ENCODE measurements at regions not wholly inside any gene's neighbourhood (a gene's known extent, or its start where the extent isn't known, plus 50 kb on each side); places are given as distances from the start of the nearest gene placed in this dataset.
"Not testable (repeated sequence)": the region's sequence is repeated elsewhere in the genome, so short reads cannot be mapped to it uniquely, and the experiment has no call there.

DNA sequence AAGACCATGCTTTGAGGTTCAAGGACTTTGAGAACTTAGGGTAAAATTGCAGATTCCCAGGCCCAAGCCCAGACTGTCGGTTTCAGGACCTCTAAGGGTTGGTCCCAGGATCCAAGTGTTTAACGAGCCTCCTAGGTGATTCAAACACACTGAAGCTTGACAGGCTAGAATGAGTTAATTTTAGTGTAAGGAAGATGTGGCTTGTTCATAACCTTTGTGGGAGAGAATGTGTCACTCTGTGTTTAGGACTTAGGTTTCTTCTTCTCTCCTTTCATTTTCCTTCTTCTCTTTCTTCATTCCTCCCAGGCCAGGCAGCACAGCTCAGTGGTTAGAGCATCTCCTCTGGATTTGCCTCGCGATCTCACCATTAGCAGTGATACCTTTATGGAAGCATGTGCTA is 104.8 kb upstream of the KCNG1 start:
- TF ChIP-seq, protein P1, sequence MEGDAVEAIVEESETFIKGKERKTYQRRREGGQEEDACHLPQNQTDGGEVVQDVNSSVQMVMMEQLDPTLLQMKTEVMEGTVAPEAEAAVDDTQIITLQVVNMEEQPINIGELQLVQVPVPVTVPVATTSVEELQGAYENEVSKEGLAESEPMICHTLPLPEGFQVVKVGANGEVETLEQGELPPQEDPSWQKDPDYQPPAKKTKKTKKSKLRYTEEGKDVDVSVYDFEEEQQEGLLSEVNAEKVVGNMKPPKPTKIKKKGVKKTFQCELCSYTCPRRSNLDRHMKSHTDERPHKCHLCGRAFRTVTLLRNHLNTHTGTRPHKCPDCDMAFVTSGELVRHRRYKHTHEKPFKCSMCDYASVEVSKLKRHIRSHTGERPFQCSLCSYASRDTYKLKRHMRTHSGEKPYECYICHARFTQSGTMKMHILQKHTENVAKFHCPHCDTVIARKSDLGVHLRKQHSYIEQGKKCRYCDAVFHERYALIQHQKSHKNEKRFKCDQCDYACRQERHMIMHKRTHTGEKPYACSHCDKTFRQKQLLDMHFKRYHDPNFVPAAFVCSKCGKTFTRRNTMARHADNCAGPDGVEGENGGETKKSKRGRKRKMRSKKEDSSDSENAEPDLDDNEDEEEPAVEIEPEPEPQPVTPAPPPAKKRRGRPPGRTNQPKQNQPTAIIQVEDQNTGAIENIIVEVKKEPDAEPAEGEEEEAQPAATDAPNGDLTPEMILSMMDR (IDR thresholded peaks at IDR 0.05) = no peak

GRCh38 chr20:51126337-51126736 is 103.4 kb upstream of the KCNG1 start:
- Histone ChIP-seq H3K27ac (no peak overlapping the region), H3K4me3 (ENCODE audit: low read depth, low read length) (no peak overlapping the region), H3K4me2 (ENCODE audit: low read length) (no peak overlapping the region), H3K9ac (no peak overlapping the region), H3K4me1 (no peaks in the 10 kb centered on the region), H3K27me3 (ENCODE audit: control insufficient read depth, insufficient read depth, low read length) (no peaks in the 10 kb centered on the region), H2AFZ (no peak overlapping the region), H3K79me2 (no peaks in the 10 kb centered on the region), H3K36me3 (ENCODE audit: control insufficient read depth, insufficient read depth, low read length) (no peaks in the 10 kb centered on the region), H3K9me3 (ENCODE audit: control insufficient read depth, low read length) (no peaks in the 10 kb centered on the region)
- TF ChIP-seq, protein P1 (IDR thresholded peaks at IDR 0.05) = no peak

More for the DNA sequence above, 104.8 kb upstream of the KCNG1 start:
- Histone ChIP-seq H3K4me2 (ENCODE audit: low read length) (no peak overlapping the region), H3K79me2 (no peaks in the 10 kb centered on the region), H2AFZ (no peak overlapping the region), H3K4me1 (no peaks in the 10 kb centered on the region), H3K9me3 (ENCODE audit: control insufficient read depth, low read length) (no peaks in the 10 kb centered on the region), H3K4me3 (ENCODE audit: low read depth, low read length) (no peak overlapping the region), H3K9ac (no peak overlapping the region), H3K36me3 (ENCODE audit: control insufficient read depth, insufficient read depth, low read length) (no peaks in the 10 kb centered on the region), H3K27ac (no peak overlapping the region), H3K27me3 (ENCODE audit: control insufficient read depth, insufficient read depth, low read length) (no peaks in the 10 kb centered on the region)

DNA sequence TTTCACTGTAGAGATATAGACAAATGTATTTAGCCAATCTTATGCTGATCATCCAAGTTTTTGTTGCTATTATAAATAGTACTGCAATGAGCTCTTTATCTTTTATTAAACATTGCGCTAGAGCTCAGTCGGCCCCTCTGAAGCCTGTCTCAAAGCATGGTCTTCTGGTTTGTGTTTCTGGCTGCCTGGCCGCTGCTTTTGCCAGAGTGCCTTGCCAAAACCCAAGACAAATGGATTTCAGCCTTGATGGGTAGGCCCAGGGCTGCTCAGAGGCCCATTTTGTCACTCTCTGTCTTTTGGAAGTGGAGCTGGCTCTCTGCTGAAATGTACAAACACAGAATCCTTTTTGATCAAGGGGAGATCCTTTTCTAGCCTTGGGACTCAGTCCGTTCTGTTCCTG is 102.9 kb upstream of the KCNG1 start:
- Histone ChIP-seq H3K9me3 (ENCODE audit: control insufficient read depth, low read length) (no peaks in the 10 kb centered on the region), H3K4me3 (ENCODE audit: low read depth, low read length) (no peak overlapping the region), H3K36me3 (ENCODE audit: control insufficient read depth, insufficient read depth, low read length) (no peaks in the 10 kb centered on the region), H3K4me1 (no peaks in the 10 kb centered on the region), H3K9ac (no peak overlapping the region), H3K79me2 (no peaks in the 10 kb centered on the region), H3K27me3 (ENCODE audit: control insufficient read depth, insufficient read depth, low read length) (no peaks in the 10 kb centered on the region), H3K27ac (no peak overlapping the region), H2AFZ (no peak overlapping the region), H3K4me2 (ENCODE audit: low read length) (no peak overlapping the region)
- TF ChIP-seq, protein P1 (IDR thresholded peaks at IDR 0.05) = no peak

DNA sequence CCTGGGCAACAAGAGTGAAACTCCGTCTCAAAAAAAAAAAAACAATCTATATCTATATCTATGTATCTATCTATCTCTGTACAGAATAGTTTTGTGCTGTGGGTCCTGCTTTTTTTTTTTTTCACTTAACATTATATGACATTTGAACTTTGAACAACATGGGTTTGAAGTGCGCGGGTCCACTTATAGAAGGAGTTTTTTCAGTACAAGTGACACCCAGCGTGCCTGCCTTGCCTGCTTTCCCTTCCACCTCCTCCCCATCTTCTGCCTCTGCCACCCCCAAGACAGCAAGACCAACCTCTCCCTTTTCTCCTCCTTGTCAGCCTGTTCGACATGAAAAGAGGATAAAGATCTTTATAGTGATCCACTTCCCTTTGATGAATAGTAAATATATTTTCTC is 102.2 kb upstream of the KCNG1 start:
- no peak overlapping the region for H3K27ac ChIP-seq
- no peak overlapping the region for H3K4me3 ChIP-seq (ENCODE audit: low read depth, low read length)
- H3K4me1 ChIP-seq = no peaks in the 10 kb centered on the region
- no peak overlapping the region for H3K9ac ChIP-seq
- no peak overlapping the region for H2AFZ ChIP-seq
- H3K9me3 ChIP-seq (ENCODE audit: control insufficient read depth, low read length) = no peaks in the 10 kb centered on the region
- no peaks in the 10 kb centered on the region for H3K36me3 ChIP-seq (ENCODE audit: control insufficient read depth, insufficient read depth, low read length)
- H3K27me3 ChIP-seq (ENCODE audit: control insufficient read depth, insufficient read depth, low read length) = no peaks in the 10 kb centered on the region
- TF ChIP-seq, protein P1 (IDR thresholded peaks at IDR 0.05) = no peak
- H3K4me2 ChIP-seq (ENCODE audit: low read length) = no peak overlapping the region
- H3K79me2 ChIP-seq = no peaks in the 10 kb centered on the region

GRCh38 chr20:51123887-51124286 is 101.0 kb upstream of the KCNG1 start:
- H3K36me3 ChIP-seq (ENCODE audit: control insufficient read depth, insufficient read depth, low read length); H3K9me3 ChIP-seq (ENCODE audit: control insufficient read depth, low read length); H2AFZ ChIP-seq; H3K27ac ChIP-seq; H3K4me1 ChIP-seq; H3K79me2 ChIP-seq; H3K27me3 ChIP-seq (ENCODE audit: control insufficient read depth, insufficient read depth, low read length); H3K9ac ChIP-seq; H3K4me2 ChIP-seq (ENCODE audit: low read length); H3K4me3 ChIP-seq (ENCODE audit: low read depth, low read length): not testable (repeated sequence)

All from parathyroid adenoma (tissue), 2 donors.